Colonic mucosa (tissue), 4 donors: ENCODE measurements at regions not wholly inside any gene's neighbourhood (a gene's known extent, or its start where the extent isn't known, plus 50 kb on each side); places are given as distances from the start of the nearest gene placed in this dataset.
"Not testable (repeated sequence)": the region's sequence is repeated elsewhere in the genome, so short reads cannot be mapped to it uniquely, and the experiment has no call there.

Experiments
- DNase-seq: peaks from one replicate; pipeline ENCODE4 v3.0.0-alpha.2; 2020
- H3K27ac ChIP-seq: fragments of 200-600 bp; one replicate; pipeline ENCODE4 v1.8.0; 2021
- H3K27me3 ChIP-seq: fragments of 200-600 bp; one replicate; pipeline ENCODE4 v1.8.0; 2021
- H3K36me3 ChIP-seq: fragments of 200-600 bp; one replicate; pipeline ENCODE4 v1.8.0; 2021
- H3K4me1 ChIP-seq: fragments of 200-600 bp; one replicate; pipeline ENCODE4 v1.8.0; 2021; ENCODE audit warnings: mild to moderate bottlenecking
- H3K4me3 ChIP-seq: fragments of 200-600 bp; one replicate; pipeline ENCODE4 v1.8.0; 2021
- H3K9ac ChIP-seq, 2 donors: one replicate each; pipeline ENCODE4 v1.7.0; 2013; ENCODE audit warnings: control low read depth in 2 of 2, low read depth in 2 of 2, low read length in 2 of 2
- H3K9me3 ChIP-seq: fragments of 200-600 bp; one replicate; pipeline ENCODE4 v1.8.0; 2021
- CTCF ChIP-seq: fragments of 200-600 bp; IDR thresholded peaks from one replicate; pipeline ENCODE4 v1.8.0; 2022; ENCODE audit warnings: antibody characterized with exemption, mild to moderate bottlenecking
- intact Hi-C: fragments of 100-400 bp; cut with DNase I; formaldehyde crosslinking; loops from one replicate; pipeline ENCODE4 v1.14.1; 2022
- donor health status: healthy.
- donor health status: DM: no; HTN: no; CAD: no.
- donor health status: DM: no; HTN: no; CAD: no.

- DNase-seq = no peak
- no peaks in the 10 kb centered on the region for H3K9me3 ChIP-seq
- intact Hi-C loops = no loop called here
- H3K4me1 ChIP-seq = no peaks in the 10 kb centered on the region
- no peak overlapping the region for H3K9ac ChIP-seq
- H3K27ac ChIP-seq = no peak overlapping the region
- H3K27me3 ChIP-seq = no peaks in the 10 kb centered on the region
- H3K4me3 ChIP-seq = no peak overlapping the region
- TF ChIP-seq CTCF = no peak
- H3K36me3 ChIP-seq = no peaks in the 10 kb centered on the region
Measured at GRCh38 chr5:105195765-105196164, 1633.2 kb upstream of the NUDT12 start.

GRCh38 chr5:105172918-105173317 lies 1610.3 kb upstream of the NUDT12 start:
- H3K4me1 ChIP-seq = no peaks in the 10 kb centered on the region
- no peaks in the 10 kb centered on the region for H3K9me3 ChIP-seq
- H3K4me3 ChIP-seq = no peak overlapping the region
- intact Hi-C loops = no loop called here
- H3K9ac ChIP-seq = no peak overlapping the region
- H3K27ac ChIP-seq = no peak overlapping the region
- H3K27me3 ChIP-seq = no peaks in the 10 kb centered on the region
- no peak for TF ChIP-seq CTCF
- no peaks in the 10 kb centered on the region for H3K36me3 ChIP-seq
- no peak for DNase-seq

GRCh38 chr5:105168806-105169205 lies 1606.2 kb upstream of the NUDT12 start:
- no peaks in the 10 kb centered on the region for H3K9me3 ChIP-seq
- DNase-seq = no peak
- no peak overlapping the region for H3K4me3 ChIP-seq
- TF ChIP-seq CTCF = no peak
- H3K4me1 ChIP-seq = no peaks in the 10 kb centered on the region
- no peak overlapping the region for H3K27ac ChIP-seq
- H3K9ac ChIP-seq = no peak overlapping the region
- H3K36me3 ChIP-seq = no peaks in the 10 kb centered on the region
- intact Hi-C loops = no loop called here
- no peaks in the 10 kb centered on the region for H3K27me3 ChIP-seq

- Histone ChIP-seq H3K4me3 (no peak overlapping the region), H3K27ac (no peak overlapping the region), H3K36me3 (no peaks in the 10 kb centered on the region), H3K27me3 (no peaks in the 10 kb centered on the region), H3K4me1 (no peaks in the 10 kb centered on the region), H3K9ac (no peak overlapping the region), H3K9me3 (no peaks in the 10 kb centered on the region)
- TF ChIP-seq CTCF = no peak
- intact Hi-C loops = no loop called here
- DNase-seq = no peak
Measured at GRCh38 chr5:105167092-105167491, 1604.5 kb upstream of the NUDT12 start.

- Histone ChIP-seq H3K4me1 (no peaks in the 10 kb centered on the region), H3K4me3 (no peak overlapping the region), H3K9me3 (no peaks in the 10 kb centered on the region), H3K36me3 (no peaks in the 10 kb centered on the region), H3K27ac (no peak overlapping the region), H3K9ac (no peak overlapping the region), H3K27me3 (no peaks in the 10 kb centered on the region)
- DNase-seq = no peak
- intact Hi-C loops = no loop called here
- TF ChIP-seq CTCF = no peak
Measured at GRCh38 chr5:105163547-105163946, 1601.0 kb upstream of the NUDT12 start.

- H3K27me3 ChIP-seq, H3K9ac ChIP-seq, intact Hi-C loops, H3K4me3 ChIP-seq, H3K4me1 ChIP-seq, H3K9me3 ChIP-seq, H3K36me3 ChIP-seq, DNase-seq, H3K27ac ChIP-seq: not testable (repeated sequence)
Measured at GRCh38 chr5:105162557-105162956, 1600.0 kb upstream of the NUDT12 start.
